GM21619 (cell line): ENCODE measurements at regions not wholly inside any gene's neighbourhood (a gene's known extent, or its start where the extent isn't known, plus 50 kb on each side); places are given as distances from the start of the nearest gene placed in this dataset.
"Not testable (repeated sequence)": the region's sequence is repeated elsewhere in the genome, so short reads cannot be mapped to it uniquely, and the experiment has no call there.

Experiments
- ATAC-seq: cut with Tn5 transposase; IDR thresholded peaks from one replicate; pipeline ENCODE4 v1.9.1; 2021; ENCODE audit not compliant: unreplicated experiment

DNA sequence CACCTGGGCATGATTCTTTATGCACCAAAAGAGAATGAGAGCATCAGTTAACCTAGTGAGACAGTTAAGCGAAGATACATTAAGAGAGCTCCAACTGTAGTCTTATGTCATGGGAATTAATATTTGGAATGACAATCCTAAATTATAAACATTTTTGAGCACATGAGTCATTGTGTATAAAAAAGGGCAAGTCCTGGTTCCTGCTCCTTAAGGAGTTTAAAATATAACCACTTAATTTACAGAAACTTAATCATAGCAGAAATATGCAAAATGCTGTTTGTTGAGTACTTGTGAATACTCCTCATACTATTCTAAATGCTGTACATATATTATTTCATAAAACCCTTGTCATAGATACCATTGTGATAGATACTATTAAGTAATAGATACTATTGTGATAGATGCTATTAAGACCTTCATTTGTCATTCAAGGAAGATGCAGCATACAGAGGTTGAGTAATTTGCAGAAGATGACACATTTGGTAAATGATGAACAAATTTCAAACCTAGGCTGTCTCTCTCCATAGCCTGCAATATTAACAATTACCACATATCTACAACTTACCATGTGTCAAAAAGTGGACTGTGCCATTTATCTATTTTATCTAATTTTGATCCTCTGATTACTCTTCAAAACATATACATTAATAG, 301.0 kb downstream of the TBC1D4 start:
- ATAC-seq = no peak

DNA sequence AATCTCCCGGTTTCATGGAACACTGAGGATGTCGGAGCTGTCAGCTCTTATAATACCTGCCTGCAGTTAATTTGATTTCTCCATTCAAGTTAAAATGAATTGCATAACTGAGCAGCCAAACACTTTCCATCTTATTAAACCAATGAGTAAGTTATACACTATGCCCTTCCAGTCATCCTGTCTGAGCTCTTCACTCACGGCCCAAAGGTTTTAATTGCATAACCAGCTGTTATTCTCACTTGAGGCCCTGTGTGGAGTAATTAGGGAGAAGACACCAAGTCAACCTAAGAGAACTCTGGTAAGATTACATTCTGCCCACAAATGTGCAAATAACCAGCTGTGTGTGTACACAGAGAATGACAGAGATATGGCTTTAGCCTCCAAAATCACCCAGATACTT, 303.5 kb downstream of the TBC1D4 start:
- ATAC-seq = no peak

DNA sequence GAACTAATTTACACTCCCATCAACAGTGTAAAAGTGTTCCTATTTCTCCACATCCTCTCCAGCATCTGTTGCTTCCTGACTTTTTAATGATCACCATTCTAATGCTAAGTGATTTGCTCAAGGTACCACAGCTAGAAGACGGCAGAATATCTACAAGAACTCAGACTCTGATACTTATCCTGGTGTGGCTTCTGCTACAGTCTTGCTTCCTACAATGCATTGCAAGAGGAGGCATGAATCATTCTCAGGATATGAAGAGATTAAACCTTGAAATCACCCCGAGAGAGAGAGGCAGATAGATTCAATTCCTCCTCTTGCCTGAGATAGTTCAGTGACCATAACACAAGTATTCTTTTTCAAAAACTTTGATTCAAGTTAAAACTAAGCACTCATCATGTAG, 306.4 kb downstream of the TBC1D4 start:
- no peak for ATAC-seq

DNA sequence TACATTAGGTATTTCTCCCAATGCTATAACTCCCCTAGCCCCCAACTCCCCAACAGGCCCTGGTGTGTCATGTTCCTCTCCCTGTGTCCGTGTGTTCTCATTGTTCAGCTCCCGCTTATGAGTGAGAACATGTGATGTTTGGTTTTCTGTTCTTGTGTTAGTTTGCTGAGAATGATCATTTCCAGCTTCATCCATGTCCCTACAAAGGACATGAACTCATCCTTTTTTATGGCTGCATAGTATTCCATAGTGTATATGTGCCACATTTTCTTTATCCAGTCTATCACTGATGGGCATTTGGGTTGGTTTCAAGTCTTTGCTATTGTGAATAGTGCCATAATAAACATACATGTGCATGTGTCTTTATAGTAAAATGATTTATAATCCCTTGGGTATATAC, 306.9 kb downstream of the TBC1D4 start:
- not testable (repeated sequence) for ATAC-seq

DNA sequence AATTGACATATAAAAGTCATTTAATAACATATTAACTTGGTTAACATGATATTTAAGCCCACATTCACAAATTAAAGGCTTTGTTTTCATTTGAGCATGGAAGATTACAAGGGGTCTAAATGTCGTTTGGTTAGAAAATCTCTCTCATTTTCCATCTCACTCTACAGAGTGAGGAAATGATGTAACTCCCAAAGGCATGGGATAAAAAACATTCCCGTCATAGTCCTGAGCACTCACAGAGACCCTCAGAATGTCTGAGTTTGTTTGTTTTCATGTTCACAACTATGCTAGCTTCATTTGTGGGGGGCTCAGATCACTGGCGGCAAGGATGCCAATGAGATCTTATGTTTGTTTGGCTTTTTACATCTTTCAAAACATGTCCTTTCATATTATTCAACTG, 307.5 kb downstream of the TBC1D4 start:
- ATAC-seq = no peak

DNA sequence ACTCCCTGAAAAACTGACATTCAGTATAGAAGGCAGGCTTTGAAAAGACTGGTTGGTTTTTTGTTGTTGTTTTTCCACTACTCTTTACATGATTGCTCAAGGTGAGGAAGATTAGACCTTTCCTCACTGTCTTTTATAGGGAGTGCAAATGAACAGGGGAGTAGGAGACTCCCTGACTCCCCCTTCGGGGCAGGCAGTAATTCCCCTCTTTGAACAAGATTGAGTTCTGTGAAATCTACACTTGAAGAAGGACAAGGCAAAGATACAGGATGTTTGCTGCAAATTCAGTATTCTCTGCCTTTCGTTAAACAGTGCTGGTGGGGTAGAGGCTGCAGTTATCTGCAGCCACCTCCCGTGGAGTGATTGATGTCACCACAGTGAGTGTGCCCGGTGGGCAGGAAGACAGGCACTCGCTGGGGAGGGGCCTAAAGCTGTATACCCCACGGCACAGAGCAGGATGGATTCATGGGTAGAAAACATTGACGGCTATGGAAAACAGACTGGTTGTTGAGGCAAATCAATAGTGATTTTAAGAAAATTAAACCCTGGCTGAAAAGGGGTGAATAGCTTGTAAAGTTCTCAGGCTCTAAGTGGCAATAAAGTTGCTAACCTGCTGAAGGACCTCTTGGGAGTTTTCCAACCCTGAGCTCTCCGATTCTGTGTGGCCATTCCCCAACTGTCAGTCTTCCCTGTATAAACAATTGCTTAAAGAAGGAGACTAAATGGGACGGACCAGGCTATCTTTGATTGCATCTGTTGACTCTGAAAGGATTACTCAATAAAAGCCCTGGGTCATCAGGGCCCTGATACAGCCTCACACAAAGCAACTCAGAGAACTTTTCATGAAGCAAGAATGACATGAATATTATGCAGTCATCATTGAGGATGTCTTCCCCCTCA, 308.3 kb downstream of the TBC1D4 start:
- ATAC-seq = no peak

DNA sequence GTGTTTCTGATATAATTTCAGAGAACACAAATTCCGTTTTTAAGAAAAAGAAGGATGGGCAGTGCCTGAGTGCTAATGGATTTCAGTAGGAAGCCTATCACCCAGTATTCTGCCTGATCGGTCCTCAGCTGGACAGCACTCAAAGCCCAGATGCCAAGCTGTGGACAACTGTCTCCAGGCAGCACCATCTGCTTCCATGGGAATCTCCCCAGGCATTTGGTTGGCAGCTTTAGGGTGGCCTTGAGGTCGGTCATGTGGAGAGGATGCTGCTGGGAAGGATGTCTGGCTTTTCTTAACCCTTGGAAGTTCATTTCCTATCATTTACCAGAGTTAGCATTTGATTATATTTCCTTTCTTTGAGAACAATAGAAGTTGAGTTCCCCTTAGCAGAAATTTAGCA, 311.7 kb downstream of the TBC1D4 start:
- no peak for ATAC-seq

DNA sequence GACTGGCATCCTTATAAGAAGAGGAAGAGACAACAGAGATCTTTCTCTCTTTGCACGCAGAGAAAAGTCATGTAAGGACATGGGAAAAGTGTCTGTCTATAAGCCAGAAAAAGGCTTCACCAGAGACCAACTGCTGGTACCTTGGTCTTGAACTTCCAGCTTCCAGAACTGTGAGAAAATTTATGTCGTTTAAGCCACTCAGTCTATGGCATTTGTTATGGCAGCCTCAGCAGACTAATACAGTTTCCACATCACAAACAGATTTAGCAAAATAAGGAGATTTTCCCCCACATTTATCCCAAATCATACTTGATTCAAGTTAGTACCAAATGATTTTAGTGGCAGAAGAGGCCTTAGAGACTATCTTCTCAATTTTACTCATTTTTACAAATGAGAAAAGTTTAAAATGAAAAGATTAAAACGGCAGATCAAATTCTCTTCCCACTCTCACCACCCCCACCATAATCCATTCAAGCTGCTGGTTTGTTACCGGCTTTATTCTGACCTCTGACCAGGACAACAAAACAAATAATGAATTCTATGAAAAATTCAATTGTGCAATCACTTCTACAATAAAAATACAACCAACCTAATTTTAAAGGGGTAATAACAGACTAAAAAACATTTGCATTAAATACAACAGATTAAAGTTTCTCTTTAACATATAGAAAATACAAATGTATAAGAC, 316.3 kb downstream of the TBC1D4 start:
- no peak for ATAC-seq

DNA sequence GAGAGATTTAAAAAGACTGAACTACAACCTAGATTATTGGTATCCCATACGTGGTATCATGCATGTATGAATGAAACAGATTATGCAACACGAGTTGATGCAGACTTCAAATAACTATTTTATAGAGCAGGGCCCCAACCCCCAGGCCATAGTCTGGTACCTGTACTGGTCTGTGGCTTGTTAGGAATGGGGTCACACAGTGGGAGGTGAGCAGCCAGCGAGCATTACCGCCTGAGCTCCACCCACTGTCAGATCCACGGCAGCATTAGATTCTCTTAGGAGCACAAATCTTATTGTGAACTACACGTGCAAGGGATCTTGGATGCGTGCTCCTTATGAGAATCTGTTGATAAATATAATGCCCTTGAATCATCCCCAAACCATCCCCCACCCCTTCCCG, 320.2 kb downstream of the TBC1D4 start:
- no peak for ATAC-seq

DNA sequence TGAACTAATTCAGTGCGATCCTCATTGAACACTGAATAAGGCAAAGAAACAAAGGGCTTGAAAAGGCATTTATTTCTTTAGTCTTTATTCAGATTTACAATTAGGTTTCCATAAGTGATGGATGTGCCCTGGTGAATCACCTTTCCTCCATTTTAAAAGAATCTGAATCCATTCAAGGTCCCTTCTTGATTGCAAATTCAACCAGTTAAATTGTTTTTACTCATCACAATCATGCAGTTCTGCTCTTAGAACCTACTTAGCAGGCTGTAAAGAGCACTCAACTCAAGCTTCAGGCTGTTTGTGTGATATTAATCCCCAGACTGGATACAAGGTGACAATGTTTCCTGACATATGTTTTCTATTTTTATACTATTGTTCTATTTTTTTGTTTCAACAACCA, 321.0 kb downstream of the TBC1D4 start:
- ATAC-seq = no peak

DNA sequence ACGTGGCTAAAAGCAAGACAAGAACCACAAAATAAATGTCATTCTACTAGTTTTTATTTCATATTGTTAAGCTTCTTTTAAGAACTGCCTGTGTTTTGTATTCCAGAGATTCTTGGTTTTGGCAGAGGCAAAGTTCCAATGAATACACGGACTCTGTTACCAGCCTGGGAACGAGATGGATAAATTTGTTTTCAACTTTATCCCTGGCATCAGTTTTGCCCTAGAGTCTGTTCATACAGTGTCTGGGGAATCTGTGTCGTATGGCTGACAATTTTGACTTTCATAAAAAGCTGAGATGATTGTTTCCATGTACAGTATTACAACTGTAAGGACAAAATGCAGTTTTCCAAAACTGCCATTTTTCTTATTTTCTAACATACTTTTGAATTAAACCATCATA, 327.6 kb downstream of the TBC1D4 start:
- no peak for ATAC-seq

DNA sequence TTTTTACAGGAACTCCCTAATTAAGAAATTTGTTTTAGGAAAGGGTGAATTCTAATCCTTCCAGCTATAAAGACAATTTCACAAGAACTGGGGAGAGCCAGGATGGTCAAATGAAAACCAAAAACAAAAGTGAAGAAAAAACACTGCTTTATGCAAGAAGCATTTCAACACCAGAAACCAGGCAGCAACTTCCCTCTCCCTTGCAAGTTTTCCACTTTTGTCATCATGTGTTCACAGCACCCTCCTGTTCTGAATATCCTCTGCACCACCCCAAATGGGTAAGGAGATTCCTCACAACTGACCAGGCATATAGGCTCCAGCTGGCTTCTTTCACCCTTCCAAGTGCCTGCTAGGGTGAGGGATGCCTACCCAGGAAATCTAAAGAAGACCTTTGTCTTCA, 328.1 kb downstream of the TBC1D4 start:
- no peak for ATAC-seq

DNA sequence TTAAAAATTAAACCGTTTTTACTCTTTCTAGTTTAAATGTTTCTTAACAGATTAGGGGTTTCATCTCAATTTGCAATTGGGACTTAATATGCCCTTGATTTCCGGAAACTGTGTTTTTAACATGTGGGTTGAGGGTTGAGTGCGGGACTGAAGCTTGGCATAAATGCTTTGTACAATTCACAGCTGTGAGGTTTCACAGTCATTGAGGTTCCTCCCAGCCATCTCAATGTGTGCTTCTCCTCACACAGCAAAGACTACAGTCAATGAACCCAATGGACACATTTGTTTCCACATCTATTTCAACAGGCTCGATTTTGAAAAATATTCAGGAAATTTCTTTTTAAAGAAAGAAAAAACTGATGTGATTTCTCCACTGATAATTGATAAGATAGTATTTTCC, 328.6 kb downstream of the TBC1D4 start:
- no peak for ATAC-seq

DNA sequence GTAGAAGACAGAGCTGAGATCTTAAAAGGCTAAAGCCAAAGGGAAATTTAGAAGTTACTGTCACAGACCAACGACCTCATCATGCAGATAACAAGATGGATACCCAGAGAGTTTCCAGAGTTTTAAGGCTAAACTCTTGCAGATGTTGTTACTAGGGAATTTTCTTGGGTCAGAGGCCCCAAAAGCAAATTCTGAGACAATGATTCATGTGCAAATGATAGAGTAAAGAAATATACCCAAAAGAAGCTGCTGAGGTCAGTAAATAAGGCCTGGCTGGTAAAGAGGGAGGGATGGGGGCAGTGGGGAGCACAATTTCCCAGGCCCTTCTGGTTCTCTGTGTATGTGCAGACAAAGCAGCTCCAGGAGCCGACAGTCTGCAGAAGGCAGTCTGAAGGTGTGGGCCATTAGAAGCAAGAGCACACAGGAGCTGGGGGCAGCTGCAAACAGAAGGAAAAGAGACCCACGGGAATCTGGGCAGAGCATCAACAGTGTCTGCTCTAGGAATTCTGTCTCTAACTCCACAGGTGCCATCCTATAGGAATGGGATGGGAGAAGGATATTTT, 330.8 kb downstream of the TBC1D4 start:
- ATAC-seq = no peak

DNA sequence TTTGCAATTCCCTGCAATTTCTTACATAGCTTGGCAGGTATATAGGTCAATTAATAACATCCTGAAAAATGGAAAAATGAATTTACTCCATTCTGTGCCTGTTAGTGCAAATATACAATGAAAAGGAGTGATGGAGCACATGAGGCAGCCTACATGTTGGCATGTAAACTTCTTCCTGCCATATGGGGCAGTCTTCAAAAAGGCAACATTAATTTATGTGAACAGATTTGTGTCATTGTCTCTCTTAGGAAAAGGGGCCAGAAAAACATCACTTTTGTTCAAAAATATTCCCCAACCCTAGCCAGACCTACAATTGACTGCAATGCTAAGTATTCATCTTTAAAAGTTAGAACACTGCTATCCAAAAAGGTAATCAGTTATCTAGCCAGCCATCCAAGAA, 332.2 kb downstream of the TBC1D4 start:
- ATAC-seq = no peak

DNA sequence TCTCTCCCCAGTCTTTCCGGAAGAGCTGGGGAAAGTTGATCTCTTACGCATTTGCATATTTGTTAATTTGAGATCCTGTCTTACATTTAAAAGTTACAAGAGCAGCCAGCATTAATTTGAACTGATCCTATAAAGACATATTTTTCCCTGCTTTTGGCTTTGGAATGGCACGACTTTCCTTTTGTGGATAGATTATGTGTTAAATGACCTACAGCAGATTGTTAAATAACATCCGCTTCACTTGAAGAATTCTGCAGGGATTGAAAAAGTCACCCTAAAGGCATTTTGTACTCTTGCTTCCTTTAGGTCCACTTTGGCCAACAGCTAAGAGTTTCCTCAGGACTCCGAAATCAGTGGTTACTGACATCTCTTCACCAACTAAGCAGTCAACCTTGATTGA, 334.0 kb downstream of the TBC1D4 start:
- ATAC-seq = no peak

DNA sequence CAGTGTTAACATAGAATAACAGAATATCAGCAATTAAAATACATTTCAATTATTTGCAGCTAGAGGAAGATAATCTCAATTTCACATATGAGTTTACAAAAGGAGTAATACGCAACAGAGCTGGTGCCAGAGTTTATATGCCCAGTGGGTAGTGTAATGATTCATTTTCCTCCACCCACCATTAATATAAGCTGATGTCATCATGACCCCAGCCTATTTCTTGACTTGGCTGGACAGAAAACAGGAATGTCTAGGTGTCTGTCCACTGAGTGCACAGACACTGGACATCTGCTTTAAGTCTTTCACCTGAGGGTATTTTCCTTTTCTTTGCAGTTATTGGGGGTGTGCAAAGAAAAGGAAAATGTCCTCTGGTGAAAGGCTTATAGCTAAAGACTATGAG, 335.5 kb downstream of the TBC1D4 start:
- ATAC-seq = no peak

DNA sequence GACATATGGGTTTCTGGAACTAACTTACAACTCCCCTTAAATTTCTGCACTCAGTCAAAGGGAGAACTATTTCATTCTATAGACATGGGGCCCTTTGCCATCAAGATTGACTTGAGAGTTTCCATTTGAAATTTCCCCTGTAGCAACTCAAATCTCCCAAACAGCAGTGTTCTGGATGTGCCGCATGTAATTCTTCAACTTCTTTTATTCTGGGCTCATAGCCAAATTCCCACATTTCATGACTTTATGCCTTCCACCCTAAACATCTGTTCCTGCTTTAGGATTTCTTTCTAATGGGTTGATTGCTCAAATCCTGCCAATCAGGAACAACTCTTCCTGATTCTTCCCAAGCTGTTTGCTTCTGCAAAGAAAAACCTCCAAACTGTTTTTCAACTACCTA, 336.0 kb downstream of the TBC1D4 start:
- no peak for ATAC-seq

DNA sequence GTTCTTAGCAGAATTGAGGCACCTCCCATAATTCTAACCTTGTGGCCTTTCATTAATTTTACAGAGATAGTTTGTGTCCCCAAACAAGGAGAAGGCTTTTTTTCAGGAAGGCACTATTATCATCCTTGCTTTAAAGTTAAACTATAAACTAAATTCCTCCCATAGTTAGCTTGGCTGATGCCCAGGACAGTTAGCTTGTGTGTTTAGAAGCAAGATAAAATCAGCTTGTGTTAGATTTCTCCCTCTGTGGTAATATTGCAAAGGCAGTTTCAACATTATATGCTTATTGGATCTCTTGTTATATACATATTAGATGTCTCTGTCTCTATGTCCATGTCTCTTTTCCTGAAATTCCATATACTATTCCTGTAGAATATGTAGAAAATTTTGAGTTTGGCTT, 342.7 kb downstream of the TBC1D4 start:
- no peak for ATAC-seq

DNA sequence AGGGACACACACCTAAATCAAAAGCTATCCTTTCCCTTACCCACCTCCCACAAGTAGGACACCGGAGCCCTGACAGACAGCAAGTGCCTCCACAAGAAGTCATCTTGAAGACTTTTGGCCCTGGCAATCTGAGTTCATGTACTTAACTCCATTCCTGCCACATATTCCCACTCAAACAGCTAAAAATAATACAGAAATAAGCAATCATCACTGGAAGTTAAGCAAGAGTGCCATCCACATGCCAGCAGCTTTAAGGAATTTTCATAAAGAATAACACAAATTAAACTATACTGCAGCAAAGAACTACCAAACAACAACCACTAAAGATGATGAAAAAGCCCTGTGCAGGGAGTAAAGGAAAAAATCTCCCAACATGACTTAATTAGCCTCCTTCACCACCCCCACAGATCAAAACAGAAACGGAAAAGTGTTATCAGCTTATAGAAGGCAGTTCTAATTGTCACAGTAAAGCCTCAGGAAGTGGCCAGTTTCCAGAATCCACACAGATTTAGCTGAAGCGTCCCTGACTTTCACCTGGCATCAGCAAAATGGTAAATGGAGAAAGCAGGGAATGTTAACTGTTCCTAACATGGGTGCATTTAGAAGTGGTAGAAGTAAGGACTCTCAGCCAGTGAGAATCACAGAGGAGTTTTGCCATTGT, 343.9 kb downstream of the TBC1D4 start:
- no peak for ATAC-seq

DNA sequence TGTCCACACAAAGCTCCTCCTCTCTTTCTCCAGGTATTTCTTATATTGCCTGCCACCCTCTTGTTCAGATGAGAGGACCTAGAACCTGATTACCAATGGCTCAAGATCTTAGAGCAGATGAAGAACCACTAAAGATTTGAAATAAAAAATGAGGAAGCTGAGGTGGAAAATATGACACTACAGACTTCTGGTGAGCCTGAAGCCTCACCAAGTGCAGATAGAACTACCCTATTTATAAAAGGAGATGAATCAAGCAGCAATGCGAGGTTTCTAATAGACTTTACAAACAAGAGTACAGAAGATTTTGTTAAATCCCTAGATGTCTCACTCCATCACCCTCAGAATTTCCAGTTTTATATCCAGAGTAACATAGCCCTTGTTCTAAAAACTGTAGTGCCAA, 345.8 kb downstream of the TBC1D4 start:
- no peak for ATAC-seq
